OCI-LY1 (cell line): ENCODE measurements at regions not wholly inside any gene's neighbourhood (a gene's known extent, or its start where the extent isn't known, plus 50 kb on each side); places are given as distances from the start of the nearest gene placed in this dataset.

Experiments
- H2AFZ ChIP-seq: fragments of 200-600 bp; sonication (generic), shearing (Covaris generic); 2 replicates; pipeline ENCODE4 v1.6.0; 2014; ENCODE audit warnings: antibody characterized with exemption, mild to moderate bottlenecking, low read length
- H3F3A ChIP-seq: fragments of 200-600 bp; sonication (generic), shearing (Covaris generic); 2 replicates; pipeline ENCODE4 v1.6.0; 2014; ENCODE audit warnings: mild to moderate bottlenecking, antibody characterized with exemption, low read length, moderate library complexity; ENCODE audit not compliant: insufficient read depth
- H3K27ac ChIP-seq: fragments of 200-600 bp; sonication (generic); 2 replicates; pipeline ENCODE4 v1.5.1; 2014; ENCODE audit warnings: low read length, mixed run types, mild to moderate bottlenecking, low read depth; ENCODE audit not compliant: poor library complexity, severe bottlenecking
- H3K27me3 ChIP-seq: fragments of 200-600 bp; sonication (generic); 2 replicates; pipeline ENCODE4 v1.6.0; 2014; ENCODE audit warnings: antibody characterized with exemption, mild to moderate bottlenecking, low read length, moderate library complexity; ENCODE audit not compliant: insufficient read depth
- H3K36me3 ChIP-seq: fragments of 200-600 bp; sonication (generic); 2 replicates; pipeline ENCODE4 v1.6.1; 2014; ENCODE audit warnings: mild to moderate bottlenecking, antibody characterized with exemption, low read length, moderate library complexity, mixed read lengths; ENCODE audit not compliant: insufficient read depth
- H3K4me1 ChIP-seq: fragments of 200-600 bp; sonication (generic); 2 replicates; pipeline ENCODE4 v1.5.1; 2014; ENCODE audit warnings: mild to moderate bottlenecking, low read length, moderate library complexity; ENCODE audit not compliant: insufficient read depth, severe bottlenecking
- H3K4me2 ChIP-seq: fragments of 200-600 bp; sonication (generic), shearing (Covaris generic); 2 replicates; pipeline ENCODE4 v1.6.1; 2014; ENCODE audit warnings: low read length
- H3K4me3 ChIP-seq: fragments of 200-600 bp; sonication (generic); 2 replicates; pipeline ENCODE4 v1.5.1; 2014; ENCODE audit warnings: low read length, low read depth, mild to moderate bottlenecking, mixed read lengths; ENCODE audit not compliant: poor library complexity, severe bottlenecking
- H3K79me2 ChIP-seq: fragments of 200-600 bp; shearing (Covaris generic); 2 replicates; pipeline ENCODE4 v1.6.1; 2016; ENCODE audit warnings: mixed run types, low read length, mixed read lengths; ENCODE audit not compliant: insufficient read depth
- H3K9ac ChIP-seq: fragments of 200-600 bp; sonication (generic), shearing (Covaris generic); 2 replicates; pipeline ENCODE4 v1.6.1; 2014; ENCODE audit warnings: mild to moderate bottlenecking, low read length, mixed read lengths
- H3K9me2 ChIP-seq: fragments of 200-600 bp; sonication (generic), shearing (Covaris generic); 2 replicates; pipeline ENCODE4 v1.6.1; 2014; ENCODE audit warnings: low read depth, mild to moderate bottlenecking, low read length, mixed read lengths
- H3K9me3 ChIP-seq: fragments of 200-600 bp; shearing (Covaris generic); 2 replicates; pipeline ENCODE4 v1.6.1; 2014; ENCODE audit warnings: low read length, mixed read lengths
- H4K20me1 ChIP-seq: fragments of 200-600 bp; sonication (generic), shearing (Covaris generic); 2 replicates; pipeline ENCODE4 v1.6.0; 2016; ENCODE audit warnings: mild to moderate bottlenecking, low read length; ENCODE audit not compliant: insufficient read depth
- EZH2 ChIP-seq: fragments of 200-600 bp; sonication (generic), shearing (Covaris generic); IDR thresholded peaks from 2 replicates; pipeline ENCODE4 v1.8.0; 2017; ENCODE audit warnings: borderline replicate concordance, mixed run types, mild to moderate bottlenecking, antibody characterized with exemption, low read length, moderate library complexity, mixed read lengths
- TF ChIP-seq, protein P1 (sequence below): fragments of 200-600 bp; sonication (generic), shearing (Covaris generic); IDR thresholded peaks from 2 replicates; pipeline ENCODE4 v1.5.1; 2017; ENCODE audit warnings: mild to moderate bottlenecking, antibody characterized with exemption, low read length, moderate library complexity, mixed read lengths

DNA sequence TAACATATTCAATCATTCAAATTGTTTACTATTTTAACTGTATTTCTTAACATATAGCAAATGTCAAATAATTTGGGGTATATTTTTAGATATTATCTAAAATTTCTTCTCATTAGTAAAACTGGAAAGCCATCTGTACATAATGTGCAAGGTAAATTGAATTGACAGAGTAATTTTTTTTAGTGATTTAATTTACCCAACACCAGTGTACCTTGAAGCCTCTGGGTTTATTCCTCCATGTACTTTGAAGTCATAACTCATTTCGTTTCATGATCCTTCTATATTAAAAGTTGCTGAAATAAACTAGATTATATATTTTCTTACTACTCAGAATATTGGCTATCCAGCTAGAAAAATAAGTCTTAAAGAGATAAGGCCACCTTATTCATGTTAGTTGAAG, 674.9 kb downstream of the PRR16 start:
- H3K27ac ChIP-seq = no peak overlapping the region
- no peaks in the 10 kb centered on the region for H3K4me1 ChIP-seq
- no peaks in the 10 kb centered on the region for H3K9me3 ChIP-seq
- no peaks in the 10 kb centered on the region for H3K27me3 ChIP-seq
- no peaks in the 10 kb centered on the region for H3K79me2 ChIP-seq
- no peak overlapping the region for H3K4me3 ChIP-seq
- TF ChIP-seq, protein P1, sequence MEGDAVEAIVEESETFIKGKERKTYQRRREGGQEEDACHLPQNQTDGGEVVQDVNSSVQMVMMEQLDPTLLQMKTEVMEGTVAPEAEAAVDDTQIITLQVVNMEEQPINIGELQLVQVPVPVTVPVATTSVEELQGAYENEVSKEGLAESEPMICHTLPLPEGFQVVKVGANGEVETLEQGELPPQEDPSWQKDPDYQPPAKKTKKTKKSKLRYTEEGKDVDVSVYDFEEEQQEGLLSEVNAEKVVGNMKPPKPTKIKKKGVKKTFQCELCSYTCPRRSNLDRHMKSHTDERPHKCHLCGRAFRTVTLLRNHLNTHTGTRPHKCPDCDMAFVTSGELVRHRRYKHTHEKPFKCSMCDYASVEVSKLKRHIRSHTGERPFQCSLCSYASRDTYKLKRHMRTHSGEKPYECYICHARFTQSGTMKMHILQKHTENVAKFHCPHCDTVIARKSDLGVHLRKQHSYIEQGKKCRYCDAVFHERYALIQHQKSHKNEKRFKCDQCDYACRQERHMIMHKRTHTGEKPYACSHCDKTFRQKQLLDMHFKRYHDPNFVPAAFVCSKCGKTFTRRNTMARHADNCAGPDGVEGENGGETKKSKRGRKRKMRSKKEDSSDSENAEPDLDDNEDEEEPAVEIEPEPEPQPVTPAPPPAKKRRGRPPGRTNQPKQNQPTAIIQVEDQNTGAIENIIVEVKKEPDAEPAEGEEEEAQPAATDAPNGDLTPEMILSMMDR = no peak
- TF ChIP-seq EZH2 = no peak
- no peaks in the 10 kb centered on the region for H3K9me2 ChIP-seq
- no peak overlapping the region for H3K9ac ChIP-seq
- no peak overlapping the region for H3K4me2 ChIP-seq
- no peaks in the 10 kb centered on the region for H4K20me1 ChIP-seq
- no peaks in the 10 kb centered on the region for H3F3A ChIP-seq
- H2AFZ ChIP-seq = no peak overlapping the region
- H3K36me3 ChIP-seq = no peaks in the 10 kb centered on the region

- H3K4me1 ChIP-seq = no peaks in the 10 kb centered on the region
- no peaks in the 10 kb centered on the region for H3K36me3 ChIP-seq
- no peaks in the 10 kb centered on the region for H3F3A ChIP-seq
- H3K9me2 ChIP-seq = no peaks in the 10 kb centered on the region
- H2AFZ ChIP-seq = no peak overlapping the region
- H3K9me3 ChIP-seq = no peaks in the 10 kb centered on the region
- no peaks in the 10 kb centered on the region for H4K20me1 ChIP-seq
- TF ChIP-seq, protein P1 = no peak
- no peak for TF ChIP-seq EZH2
- H3K4me2 ChIP-seq = no peak overlapping the region
- no peak overlapping the region for H3K4me3 ChIP-seq
- no peaks in the 10 kb centered on the region for H3K79me2 ChIP-seq
- no peak overlapping the region for H3K27ac ChIP-seq
- no peaks in the 10 kb centered on the region for H3K27me3 ChIP-seq
- no peak overlapping the region for H3K9ac ChIP-seq
Measured at GRCh38 chr5:121144764-121145163, 680.7 kb downstream of the PRR16 start.

GRCh38 chr5:121151534-121151933, 687.4 kb downstream of the PRR16 start:
- no peak overlapping the region for H3K9ac ChIP-seq
- H3K36me3 ChIP-seq = no peaks in the 10 kb centered on the region
- no peaks in the 10 kb centered on the region for H4K20me1 ChIP-seq
- H3K4me1 ChIP-seq = no peaks in the 10 kb centered on the region
- H3F3A ChIP-seq = no peaks in the 10 kb centered on the region
- no peaks in the 10 kb centered on the region for H3K27me3 ChIP-seq
- no peak for TF ChIP-seq EZH2
- TF ChIP-seq, protein P1 = no peak
- H3K9me3 ChIP-seq = no peaks in the 10 kb centered on the region
- no peak overlapping the region for H3K4me2 ChIP-seq
- H3K4me3 ChIP-seq = no peak overlapping the region
- H2AFZ ChIP-seq = no peak overlapping the region
- H3K27ac ChIP-seq = no peak overlapping the region
- no peaks in the 10 kb centered on the region for H3K9me2 ChIP-seq
- no peaks in the 10 kb centered on the region for H3K79me2 ChIP-seq
